ENCODE measurements at regions not wholly inside any gene's neighbourhood (a gene's known extent, or its start where the extent isn't known, plus 50 kb on each side); places are given as distances from the start of the nearest gene placed in this dataset.
"Not testable (repeated sequence)": the region's sequence is repeated elsewhere in the genome, so short reads cannot be mapped to it uniquely, and the experiment has no call there.

DNA sequence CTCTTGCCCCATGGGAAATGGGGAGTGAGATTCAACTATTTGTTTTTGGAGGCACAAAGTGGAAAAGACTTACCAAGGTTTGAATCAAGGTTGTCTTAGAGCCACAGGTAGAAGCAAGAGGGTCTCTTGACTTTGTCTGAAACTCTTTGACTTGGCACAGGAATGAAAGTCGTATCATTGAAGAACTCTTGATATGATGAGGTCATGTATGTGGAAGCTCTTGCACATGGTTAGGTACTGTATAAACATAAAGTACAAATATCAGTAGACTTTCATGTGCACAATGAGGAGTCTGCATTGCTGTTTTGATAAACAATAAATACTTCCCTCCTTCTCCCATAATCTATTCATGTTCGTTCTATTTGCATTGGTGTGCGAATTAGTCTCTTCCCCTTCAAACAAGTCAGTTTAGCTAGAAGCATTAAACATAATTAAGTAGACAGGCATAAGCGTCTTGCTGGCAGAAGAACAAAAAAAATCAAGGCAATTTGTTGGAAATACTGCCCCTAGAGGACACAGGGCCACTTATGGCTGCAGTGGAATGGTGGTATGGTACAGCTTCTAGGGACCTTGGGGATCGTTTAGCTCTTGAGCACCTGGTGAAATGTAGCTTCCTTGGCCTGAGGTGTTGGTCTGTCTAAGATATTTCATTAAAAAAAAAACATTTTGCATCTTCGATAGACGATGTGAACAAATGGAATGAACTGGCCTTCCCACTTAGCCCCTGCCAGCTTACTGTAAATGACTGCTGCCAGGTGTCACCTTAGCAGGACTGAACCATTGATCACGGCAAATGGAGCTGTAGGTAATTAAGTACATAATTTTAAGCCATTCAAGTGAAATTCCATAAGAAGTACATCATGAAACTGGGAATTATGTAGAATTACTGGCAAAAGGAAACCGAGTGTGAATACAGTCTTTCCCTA, 218.0 kb upstream of the GALNT2 start:
- no peaks in the 10 kb centered on the region for H3K9me3 Mint-ChIP-seq

DNA sequence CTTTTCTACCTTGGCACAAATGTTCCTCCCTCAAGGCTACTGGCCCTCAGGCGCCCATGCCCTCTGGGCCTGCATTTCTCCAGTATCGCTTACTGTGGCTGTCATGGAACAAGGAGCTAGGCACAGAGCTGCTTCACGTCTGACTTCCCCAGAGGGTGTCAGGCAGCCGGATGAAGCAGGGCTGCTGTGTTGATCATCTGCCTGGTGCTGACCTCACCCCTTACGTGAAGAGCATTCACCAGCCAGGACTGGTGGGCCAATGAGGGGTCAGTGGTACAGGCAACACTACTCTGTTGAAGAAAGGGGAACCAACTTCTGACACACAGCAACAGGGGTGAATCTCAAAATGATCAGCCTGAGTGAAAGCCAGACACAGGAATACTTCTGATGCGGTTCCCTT, 215.5 kb upstream of the GALNT2 start:
- no peaks in the 10 kb centered on the region for H3K36me3 Mint-ChIP-seq (ENCODE audit: low read depth)
- H3K9me3 Mint-ChIP-seq: no peaks in the 10 kb centered on the region
- no peaks in the 10 kb centered on the region for H3K4me1 Mint-ChIP-seq
- ATAC-seq (replicated peaks): no peak
- H3K4me3 Mint-ChIP-seq: no peak overlapping the region
- H3K27ac Mint-ChIP-seq: no peak overlapping the region
- H3K27me3 Mint-ChIP-seq: peaks cover 18% of the 10 kb centered on the region

More for the DNA sequence above, 218.0 kb upstream of the GALNT2 start:
- Mint-ChIP-seq H3K27me3 (peaks cover 28% of the 10 kb centered on the region), H3K4me1 (no peaks in the 10 kb centered on the region), H3K36me3 (ENCODE audit: low read depth) (no peaks in the 10 kb centered on the region), H3K4me3 (no peak overlapping the region), H3K27ac (no peak overlapping the region)
- ATAC-seq (replicated peaks): no peak

DNA sequence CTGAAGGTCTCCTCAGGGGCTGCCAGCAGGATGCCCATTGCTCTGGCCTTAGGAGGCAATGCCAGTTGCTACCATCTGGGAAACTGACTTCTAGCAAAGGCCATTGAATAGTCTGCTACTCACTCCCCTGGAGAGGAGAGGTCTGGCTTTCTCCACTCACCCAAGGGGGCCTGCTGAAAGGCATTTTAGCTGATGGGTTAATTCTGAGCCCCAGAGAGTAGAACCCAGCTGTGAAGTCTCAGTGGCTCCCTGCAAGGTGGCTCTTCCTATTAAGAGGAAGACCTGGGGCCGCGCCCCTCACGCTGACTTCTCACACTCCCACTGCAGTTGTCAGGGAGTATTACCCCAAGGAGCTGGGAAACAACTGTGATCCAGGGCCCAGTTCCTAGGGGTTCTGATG, 213.3 kb upstream of the GALNT2 start:
- no peak for ATAC-seq (replicated peaks)
- no peak overlapping the region for H3K4me3 Mint-ChIP-seq
- no peaks in the 10 kb centered on the region for H3K4me1 Mint-ChIP-seq
- peaks cover 11% of the 10 kb centered on the region for H3K27me3 Mint-ChIP-seq
- no peaks in the 10 kb centered on the region for H3K36me3 Mint-ChIP-seq (ENCODE audit: low read depth)
- no peaks in the 10 kb centered on the region for H3K9me3 Mint-ChIP-seq
- H3K27ac Mint-ChIP-seq: no peak overlapping the region

DNA sequence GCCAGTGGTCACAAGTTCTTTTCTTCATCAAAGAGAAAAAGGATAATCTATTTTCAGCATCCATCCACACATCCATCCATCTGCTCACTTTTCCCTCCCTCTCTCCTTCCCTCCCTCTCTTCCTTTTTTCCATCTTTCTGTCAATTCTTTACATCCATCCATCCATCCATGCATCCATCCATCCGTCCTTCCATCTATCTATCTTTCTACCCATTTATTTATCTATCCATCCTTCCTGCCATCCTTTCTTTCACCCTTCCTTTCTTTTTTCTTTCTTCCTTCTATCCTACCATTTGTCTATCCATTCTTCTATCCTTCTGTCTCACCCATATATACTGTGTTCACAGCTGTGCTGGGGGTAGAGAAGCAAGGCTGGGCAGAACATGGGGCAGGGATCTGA, 212.4 kb upstream of the GALNT2 start:
- no peaks in the 10 kb centered on the region for H3K4me1 Mint-ChIP-seq
- no peaks in the 10 kb centered on the region for H3K36me3 Mint-ChIP-seq (ENCODE audit: low read depth)
- H3K4me3 Mint-ChIP-seq: no peak overlapping the region
- peaks cover 11% of the 10 kb centered on the region for H3K27me3 Mint-ChIP-seq
- no peak overlapping the region for H3K27ac Mint-ChIP-seq
- ATAC-seq (replicated peaks): no peak
- no peaks in the 10 kb centered on the region for H3K9me3 Mint-ChIP-seq

DNA sequence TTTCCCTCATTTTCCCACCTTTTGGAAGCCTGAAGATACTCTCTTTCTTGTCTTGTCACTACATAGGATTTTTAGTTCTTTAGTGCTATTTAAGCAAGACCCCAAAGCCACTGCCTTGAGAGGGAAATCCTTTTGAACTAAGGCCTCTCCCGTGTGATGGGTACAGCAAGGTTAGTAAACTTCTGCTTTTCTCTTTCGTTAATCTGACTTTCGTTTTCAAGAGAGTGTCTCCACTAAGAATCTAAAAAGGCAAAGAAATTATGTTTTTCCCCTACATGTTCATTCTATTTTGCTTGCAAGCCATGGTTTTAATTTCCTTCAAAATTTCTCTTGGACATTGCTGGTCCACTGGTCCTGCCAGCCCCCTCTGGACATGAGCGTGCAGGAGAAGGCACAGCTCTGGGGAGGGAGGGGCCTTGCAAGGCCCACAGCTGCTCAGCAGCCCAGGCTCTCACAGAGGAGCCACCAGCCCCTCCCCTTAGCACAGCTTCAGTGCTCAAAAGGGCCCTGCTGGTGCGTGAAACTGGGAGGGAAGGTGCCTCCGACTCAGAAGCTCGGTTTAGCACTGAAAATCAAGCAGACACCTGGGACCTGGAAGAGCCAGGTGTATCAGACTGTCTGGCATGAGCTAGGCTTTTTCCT, 210.9 kb upstream of the GALNT2 start:
- peak; percentile 63 for ATAC-seq (replicated peaks)
- no peaks in the 10 kb centered on the region for H3K9me3 Mint-ChIP-seq
- no peak overlapping the region for H3K27ac Mint-ChIP-seq

DNA sequence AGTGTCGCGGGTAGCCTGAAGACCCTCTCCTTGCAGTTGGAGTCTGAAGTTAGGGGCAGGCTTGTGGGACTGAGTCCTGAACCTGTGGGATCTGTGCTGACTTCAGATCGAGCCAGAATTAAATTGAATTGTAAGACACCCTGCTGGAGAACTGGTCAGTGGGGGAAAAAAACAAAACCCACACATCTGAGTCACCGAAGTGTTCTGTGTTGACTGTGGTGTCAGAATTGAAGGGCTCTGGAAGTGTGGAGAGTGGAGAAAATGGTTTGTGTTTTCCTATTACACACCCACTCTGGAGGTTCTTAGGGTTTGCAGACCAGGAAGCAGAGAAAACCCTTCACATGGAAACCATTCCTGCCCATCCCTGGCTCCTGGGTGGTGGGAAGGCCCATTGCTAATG, 209.5 kb upstream of the GALNT2 start:
- Mint-ChIP-seq H3K36me3 (ENCODE audit: low read depth) (no peaks in the 10 kb centered on the region), H3K27me3 (peaks cover 8% of the 10 kb centered on the region)
- ATAC-seq (replicated peaks): peak; percentile 23

More for the DNA sequence above, 210.9 kb upstream of the GALNT2 start:
- Mint-ChIP-seq H3K4me3 (peak overlapping the region; percentile 46), H3K27me3 (peaks cover 4% of the 10 kb centered on the region), H3K36me3 (ENCODE audit: low read depth) (no peaks in the 10 kb centered on the region), H3K4me1 (no peaks in the 10 kb centered on the region)

DNA sequence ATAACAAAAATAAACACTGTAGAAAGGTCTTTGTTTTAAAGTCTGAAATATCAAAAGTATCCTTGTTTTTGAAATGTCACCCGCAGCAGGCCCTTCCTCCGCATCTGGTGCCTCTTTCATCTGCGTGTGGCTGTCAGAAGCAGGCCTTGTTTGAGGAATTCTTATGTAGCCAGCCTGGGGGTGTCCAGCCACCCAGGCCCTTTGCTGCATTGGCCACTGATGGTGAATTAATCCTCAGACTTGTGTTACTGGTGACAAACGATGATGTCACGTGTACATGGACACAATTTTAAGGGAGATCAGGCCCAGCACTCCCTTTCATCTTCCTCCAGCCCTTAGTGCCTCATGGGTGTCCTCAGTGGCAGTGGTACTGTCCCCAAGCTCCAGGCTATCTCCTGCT, 208.0 kb upstream of the GALNT2 start:
- Mint-ChIP-seq H3K4me3 (no peak overlapping the region), H3K27ac (no peak overlapping the region), H3K9me3 (no peaks in the 10 kb centered on the region), H3K27me3 (peaks cover 11% of the 10 kb centered on the region), H3K4me1 (no peaks in the 10 kb centered on the region), H3K36me3 (ENCODE audit: low read depth) (no peaks in the 10 kb centered on the region)
- ATAC-seq (replicated peaks): no peak

More for the DNA sequence above, 209.5 kb upstream of the GALNT2 start:
- Mint-ChIP-seq H3K4me1 (no peaks in the 10 kb centered on the region), H3K4me3 (no peak overlapping the region), H3K9me3 (no peaks in the 10 kb centered on the region), H3K27ac (no peak overlapping the region)

DNA sequence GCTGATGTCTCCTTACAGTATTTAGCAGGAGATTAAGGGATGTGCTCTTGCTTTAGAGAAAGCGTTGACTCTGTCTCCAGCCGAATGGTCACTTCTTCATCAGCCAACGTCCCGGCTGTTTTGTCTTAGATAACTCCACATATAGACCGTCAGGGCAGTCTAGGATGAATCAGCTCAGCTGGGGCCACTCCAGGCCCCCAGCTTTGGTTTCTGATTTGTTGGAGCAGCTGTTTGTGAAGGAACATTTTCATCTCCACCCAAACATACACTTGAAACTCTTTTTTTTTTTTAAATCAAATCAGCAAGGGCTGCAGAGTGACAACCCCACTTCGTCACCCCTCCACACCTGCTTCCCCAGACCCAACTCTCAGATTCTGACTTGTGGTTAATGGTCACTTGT, 206.1 kb upstream of the GALNT2 start:
- ATAC-seq (replicated peaks): no peak
- no peaks in the 10 kb centered on the region for H3K4me1 Mint-ChIP-seq
- no peaks in the 10 kb centered on the region for H3K36me3 Mint-ChIP-seq (ENCODE audit: low read depth)
- H3K27ac Mint-ChIP-seq: no peak overlapping the region
- H3K9me3 Mint-ChIP-seq: no peaks in the 10 kb centered on the region
- H3K4me3 Mint-ChIP-seq: no peak overlapping the region
- peaks cover 7% of the 10 kb centered on the region for H3K27me3 Mint-ChIP-seq

DNA sequence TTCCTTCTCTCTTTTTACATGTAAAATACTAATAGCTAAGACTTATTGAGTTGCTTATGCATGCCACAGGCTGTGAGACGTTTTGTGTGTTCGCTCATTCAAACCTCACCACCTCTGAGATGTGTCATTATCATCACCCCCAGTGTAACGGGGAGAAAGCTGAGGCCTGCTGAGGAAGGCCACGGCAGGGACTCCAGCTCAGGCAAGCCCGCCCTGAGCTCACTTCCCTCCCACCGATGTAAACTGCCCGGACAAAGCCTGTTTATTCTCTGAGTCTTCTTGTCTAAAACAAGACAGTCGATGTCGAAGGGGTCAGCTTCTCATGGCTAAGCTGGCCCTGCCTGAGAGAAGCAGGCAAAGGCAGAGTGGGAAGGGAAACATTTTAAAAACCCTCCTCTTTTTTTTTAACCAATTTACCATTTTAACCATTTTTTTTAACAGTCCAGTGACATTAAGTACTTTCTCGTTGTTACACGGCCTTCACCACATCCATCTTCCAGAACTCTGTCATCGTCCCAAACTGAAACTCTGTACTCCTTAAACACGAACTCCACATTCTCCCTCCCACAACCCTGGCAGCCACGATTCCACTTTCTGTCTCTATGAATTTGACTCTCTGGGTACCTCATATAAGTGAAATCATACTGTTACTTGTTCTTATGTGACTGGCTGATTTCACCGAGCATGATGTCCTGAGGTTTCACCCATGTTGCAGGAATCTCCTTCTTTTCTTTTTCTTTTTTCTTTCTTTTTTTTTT, 204.8 kb upstream of the GALNT2 start:
- Mint-ChIP-seq H3K36me3 (ENCODE audit: low read depth) (no peaks in the 10 kb centered on the region), H3K27ac (no peak overlapping the region), H3K4me1 (no peaks in the 10 kb centered on the region), H3K4me3 (no peak overlapping the region), H3K9me3 (no peaks in the 10 kb centered on the region), H3K27me3 (peaks cover 7% of the 10 kb centered on the region)
- ATAC-seq (replicated peaks): peak; percentile 35

DNA sequence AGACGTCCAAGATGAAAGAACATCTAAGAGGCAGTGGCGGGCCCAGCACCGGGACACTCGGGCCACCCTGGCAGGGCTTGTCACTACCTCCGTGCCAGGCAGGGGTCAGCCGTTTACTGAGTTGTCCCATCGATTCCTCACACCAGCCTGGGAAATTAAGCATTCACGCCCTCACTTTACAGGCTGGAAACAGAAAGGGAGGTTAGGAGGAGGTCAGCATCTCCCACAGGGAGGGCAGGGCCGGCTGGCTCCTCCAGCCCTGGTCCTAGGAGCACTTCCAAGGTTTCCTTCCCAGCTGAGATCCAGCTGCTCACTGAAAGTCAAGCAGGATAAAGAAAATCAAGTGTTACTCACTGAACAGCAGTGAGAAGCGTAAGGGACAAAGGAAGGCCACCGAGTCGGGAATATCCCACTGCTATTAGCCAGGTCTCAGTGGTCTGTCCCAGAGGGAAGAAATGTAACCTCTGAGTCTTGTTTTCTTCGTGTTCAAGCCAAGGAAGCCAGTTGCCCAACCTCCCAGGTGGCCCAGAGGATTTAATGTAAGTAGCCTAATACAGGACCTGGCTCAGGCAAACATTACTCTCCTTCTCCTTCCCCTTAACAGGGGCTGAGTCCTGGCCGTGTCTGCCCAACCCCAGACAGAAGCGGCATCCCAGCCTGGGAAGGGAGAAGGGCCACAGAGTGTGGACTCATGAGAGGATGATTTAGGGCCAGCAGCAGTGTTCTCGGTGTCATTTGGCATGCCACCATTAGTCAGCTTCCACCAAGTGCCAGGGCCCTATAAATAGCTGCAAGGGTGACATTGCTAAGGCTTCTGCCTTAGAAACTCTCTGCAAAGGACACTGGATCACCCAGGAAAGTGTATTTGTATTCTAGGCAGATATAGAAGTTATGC, 203.1 kb upstream of the GALNT2 start:
- Mint-ChIP-seq H3K36me3 (ENCODE audit: low read depth) (no peaks in the 10 kb centered on the region), H3K27ac (no peak overlapping the region), H3K4me1 (no peaks in the 10 kb centered on the region), H3K27me3 (peaks cover 7% of the 10 kb centered on the region), H3K9me3 (no peaks in the 10 kb centered on the region), H3K4me3 (no peak overlapping the region)
- no peak for ATAC-seq (replicated peaks)

DNA sequence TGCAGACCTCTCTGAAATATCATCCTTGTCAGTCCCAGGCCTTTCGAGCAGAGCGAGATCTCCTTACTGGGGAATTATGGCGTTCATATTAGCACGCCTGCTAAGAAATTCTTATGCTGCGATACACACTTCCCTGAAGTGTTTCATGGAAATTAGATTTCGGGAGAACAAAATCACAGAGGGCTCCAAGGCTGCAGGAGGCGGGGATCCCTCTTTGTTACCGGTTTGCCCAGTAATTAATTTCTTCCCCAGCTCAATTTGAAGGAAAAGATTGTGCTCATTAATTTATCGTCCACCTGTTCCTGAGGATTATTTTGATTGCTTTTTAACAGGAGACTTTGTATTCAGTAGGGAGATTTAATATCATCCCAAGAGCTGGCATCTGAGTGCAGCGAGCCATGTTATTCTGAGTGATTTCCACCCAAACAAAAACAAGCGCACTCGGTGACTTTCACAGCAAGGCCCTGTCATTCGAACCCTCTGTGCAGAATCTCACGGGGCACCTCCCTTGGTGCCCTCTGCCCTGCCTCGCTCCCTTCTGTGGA, 202.3 kb upstream of the GALNT2 start:
- ATAC-seq (replicated peaks): no peak
- H3K4me3 Mint-ChIP-seq: no peak overlapping the region
- no peak overlapping the region for H3K27ac Mint-ChIP-seq
- no peaks in the 10 kb centered on the region for H3K36me3 Mint-ChIP-seq (ENCODE audit: low read depth)
- H3K4me1 Mint-ChIP-seq: no peaks in the 10 kb centered on the region
- peaks cover 7% of the 10 kb centered on the region for H3K27me3 Mint-ChIP-seq
- H3K9me3 Mint-ChIP-seq: no peaks in the 10 kb centered on the region

DNA sequence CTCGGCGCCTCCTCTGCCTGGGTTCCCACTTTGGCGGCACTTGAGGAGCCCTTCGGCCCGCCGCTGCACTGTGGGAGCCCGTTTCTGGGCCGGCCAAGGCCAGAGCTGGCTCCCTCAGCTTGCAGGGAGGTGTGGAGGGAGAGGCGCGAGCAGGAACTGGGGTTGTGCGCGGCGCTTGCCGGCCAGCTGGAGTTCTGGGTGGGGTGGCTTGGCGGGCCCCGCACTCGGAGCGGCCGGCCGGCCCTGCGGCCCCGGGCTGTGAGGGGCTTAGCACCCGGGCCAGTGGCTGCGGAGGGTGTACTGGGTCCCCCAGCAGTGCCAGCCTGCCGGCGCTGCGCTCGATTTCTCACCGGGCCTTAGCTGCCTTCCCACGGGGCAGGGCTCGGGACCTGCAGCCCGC, 201.7 kb upstream of the GALNT2 start:
- not testable (repeated sequence) for H3K4me3 Mint-ChIP-seq; H3K36me3 Mint-ChIP-seq (ENCODE audit: low read depth); H3K27ac Mint-ChIP-seq; H3K9me3 Mint-ChIP-seq; H3K27me3 Mint-ChIP-seq; ATAC-seq (replicated peaks); H3K4me1 Mint-ChIP-seq

DNA sequence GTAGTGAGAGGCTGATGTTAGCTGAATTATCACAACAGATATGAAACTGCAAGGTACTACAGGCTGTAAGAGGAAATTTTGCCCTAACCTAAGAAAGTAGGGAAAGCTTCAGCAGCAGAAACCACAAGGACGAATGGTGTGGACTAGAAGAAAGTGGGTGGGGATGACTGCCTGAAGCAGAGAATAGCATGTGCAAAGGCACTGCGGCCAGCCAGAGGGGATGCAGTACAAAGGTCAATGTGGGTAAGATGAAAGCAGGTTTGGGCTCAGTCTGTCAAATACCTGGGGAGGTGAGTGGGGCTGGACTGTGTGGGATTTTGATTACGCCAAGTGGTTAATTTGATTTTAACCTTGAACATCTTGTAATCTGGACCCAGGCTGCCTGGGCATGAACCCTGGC, 199.3 kb upstream of the GALNT2 start:
- H3K4me3 Mint-ChIP-seq: no peak overlapping the region
- H3K27ac Mint-ChIP-seq: no peak overlapping the region
- no peaks in the 10 kb centered on the region for H3K4me1 Mint-ChIP-seq
- no peaks in the 10 kb centered on the region for H3K9me3 Mint-ChIP-seq
- no peak for ATAC-seq (replicated peaks)
- no peaks in the 10 kb centered on the region for H3K36me3 Mint-ChIP-seq (ENCODE audit: low read depth)
- H3K27me3 Mint-ChIP-seq: peaks cover 10% of the 10 kb centered on the region

DNA sequence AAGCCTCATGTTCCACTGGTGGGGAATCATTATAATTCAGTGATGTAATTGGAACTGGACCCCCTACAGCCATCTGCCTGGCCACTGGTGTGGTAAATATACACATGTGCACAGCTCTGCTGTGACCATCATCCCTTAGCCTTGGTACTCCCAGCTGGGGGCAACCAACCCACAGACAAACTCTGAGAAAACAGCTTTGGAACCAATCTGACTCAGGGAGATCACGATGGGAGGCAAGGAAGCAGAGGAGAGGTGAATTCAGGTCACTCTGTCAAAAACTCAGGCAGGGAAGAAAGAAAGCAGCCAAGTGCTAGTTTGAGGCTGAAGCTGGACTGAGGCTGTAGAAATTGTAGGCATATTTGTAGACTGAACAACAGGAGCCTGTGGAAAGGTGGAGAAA, 197.8 kb upstream of the GALNT2 start:
- Mint-ChIP-seq H3K4me3 (no peak overlapping the region), H3K36me3 (ENCODE audit: low read depth) (no peaks in the 10 kb centered on the region), H3K27me3 (peaks cover 7% of the 10 kb centered on the region), H3K4me1 (no peaks in the 10 kb centered on the region), H3K27ac (no peak overlapping the region), H3K9me3 (no peaks in the 10 kb centered on the region)
- ATAC-seq (replicated peaks): no peak
